ENCODE measurements at regions not wholly inside any gene's neighbourhood (a gene's known extent, or its start where the extent isn't known, plus 50 kb on each side); places are given as distances from the start of the nearest gene placed in this dataset.

GRCh38 chr2:180122874-180123273, 115.8 kb upstream of the CWC22 start:
- no peak for DNase-seq

- DNase-seq: no peak
Measured at GRCh38 chr2:180115675-180116074, 108.6 kb upstream of the CWC22 start.

GRCh38 chr2:180115269-180115668, 108.2 kb upstream of the CWC22 start:
- no peak for DNase-seq

GRCh38 chr2:180111901-180112300, 104.8 kb upstream of the CWC22 start:
- no peak for DNase-seq

GRCh38 chr2:180110469-180110868, 103.4 kb upstream of the CWC22 start:
- no peak for DNase-seq

GRCh38 chr2:180101846-180102245, 94.7 kb upstream of the CWC22 start:
- DNase-seq: no peak

DNA sequence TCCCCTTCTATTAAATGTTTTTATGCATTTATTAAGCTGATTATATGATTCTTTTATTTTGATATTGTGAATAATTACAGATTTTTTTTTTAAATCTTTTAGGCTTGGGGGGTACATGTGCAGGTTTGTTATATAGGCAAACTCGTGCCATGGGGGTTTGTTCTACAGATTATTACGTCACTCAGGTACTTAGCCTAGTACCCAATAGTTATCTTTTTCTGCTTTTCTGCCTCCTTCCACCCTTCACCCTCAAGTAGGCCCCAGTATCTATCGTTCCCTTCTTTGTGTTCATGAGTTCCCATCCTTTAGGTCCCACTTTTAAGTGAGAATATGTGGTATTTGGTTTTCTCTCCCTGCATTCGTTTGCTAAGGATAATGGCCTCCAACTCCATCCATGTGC, 92.2 kb upstream of the CWC22 start:
- no peak for DNase-seq

- no peak for DNase-seq
Measured at GRCh38 chr2:180085144-180085543, 78.0 kb upstream of the CWC22 start.

GRCh38 chr2:180077295-180077906, 70.3 kb upstream of the CWC22 start:
- no peak for DNase-seq

GRCh38 chr2:180075870-180076269, 68.8 kb upstream of the CWC22 start:
- no peak for DNase-seq

GRCh38 chr2:180071797-180072196, 64.7 kb upstream of the CWC22 start:
- no peak for DNase-seq

GRCh38 chr2:180063494-180064092, 56.5 kb upstream of the CWC22 start:
- DNase-seq: no peak

DNA sequence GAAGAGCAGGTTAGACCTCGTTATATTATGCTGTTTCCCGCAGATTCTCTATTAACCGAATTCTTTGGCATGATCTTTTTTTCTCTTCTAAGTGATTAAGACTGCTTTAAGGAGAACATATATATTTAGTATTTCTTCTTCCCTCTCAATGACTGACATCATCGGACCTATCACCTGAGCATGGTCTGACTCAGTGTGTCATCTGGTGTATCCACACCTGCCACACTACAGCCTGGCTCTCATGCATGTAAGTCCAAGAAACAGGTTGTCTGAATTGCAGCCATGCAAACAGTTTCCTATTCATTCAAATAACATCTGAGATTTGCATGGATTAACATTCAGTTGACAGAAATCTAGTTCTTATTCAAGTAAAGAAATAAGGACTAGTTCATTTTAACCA, 55.1 kb upstream of the CWC22 start:
- DNase-seq: no peak

DNA sequence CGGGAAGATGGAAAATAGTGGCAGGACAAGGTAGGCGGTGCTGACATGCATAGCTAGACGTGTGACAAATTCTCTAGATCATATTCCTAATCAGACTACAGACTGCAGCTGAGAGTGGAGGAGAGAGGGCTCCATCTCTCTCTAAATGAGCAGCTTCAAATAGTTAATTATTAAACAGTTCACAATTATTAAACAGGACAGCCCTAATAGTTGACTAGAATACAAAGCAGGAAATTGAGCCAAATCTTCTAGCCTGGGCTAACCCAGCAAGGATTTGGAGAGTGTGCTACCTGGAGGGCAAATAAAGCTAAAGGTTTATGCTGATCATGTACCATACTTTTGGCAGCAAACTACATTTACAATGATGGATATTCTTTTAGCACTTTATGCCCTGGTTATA, 54.4 kb upstream of the CWC22 start:
- DNase-seq: no peak

- no peak for DNase-seq
Measured at GRCh38 chr2:180061085-180061484, 54.0 kb upstream of the CWC22 start.

DNA sequence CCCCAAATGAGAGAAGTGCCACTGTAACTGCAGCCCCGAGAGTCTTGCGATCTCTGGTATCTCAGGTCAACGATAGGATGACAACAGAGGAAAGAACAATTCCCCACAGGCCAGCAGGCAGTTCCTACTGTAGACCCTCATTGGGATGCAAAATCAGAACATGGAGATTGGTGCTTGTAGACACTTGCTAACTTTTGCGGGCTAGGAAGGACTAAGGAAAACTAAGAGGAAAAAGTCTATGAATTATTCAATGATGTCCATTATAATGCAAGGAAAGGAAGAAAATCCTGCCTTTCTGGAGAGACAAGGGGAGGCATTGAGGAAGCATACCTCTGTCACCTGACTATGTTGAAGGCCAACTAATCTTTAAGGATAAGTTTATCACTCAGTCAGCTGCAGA, 51.9 kb upstream of the CWC22 start:
- DNase-seq: no peak

DNA sequence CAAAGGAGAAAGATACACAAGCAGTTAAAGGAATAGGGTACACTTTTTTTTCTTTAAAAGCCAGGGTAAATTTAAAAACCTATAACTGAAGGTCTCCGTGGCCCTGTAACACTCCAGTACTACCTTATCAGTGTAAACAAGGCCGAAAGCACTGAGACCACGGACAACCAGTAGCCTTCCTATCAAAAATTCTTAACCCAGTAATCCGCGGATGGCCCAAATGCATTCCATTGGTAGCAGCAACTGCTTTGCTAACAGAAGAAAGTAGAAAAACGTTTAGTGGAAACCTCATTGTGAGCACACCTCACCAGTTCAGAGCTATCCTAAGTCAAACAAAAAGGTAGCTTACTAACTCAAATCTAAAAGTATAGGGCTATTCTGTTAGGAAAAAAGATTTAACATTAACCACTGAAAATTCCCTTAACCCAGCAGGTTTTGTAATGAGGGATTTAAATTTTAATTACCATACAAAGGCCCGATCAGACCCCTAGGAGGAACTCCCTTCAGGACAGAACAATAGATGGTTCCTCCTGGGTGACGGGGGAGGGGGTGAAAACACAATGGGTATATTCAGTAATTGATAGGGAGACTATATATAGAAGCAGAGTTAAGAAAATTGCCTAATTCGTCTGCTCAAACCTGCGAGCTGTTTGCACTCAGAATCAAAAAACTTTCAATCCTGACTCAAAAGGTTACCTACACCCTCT, 50.8 kb upstream of the CWC22 start:
- DNase-seq: no peak
